HFFc6 (cell line): ENCODE measurements at regions not wholly inside any gene's neighbourhood (a gene's known extent, or its start where the extent isn't known, plus 50 kb on each side); places are given as distances from the start of the nearest gene placed in this dataset.

Experiments used
- DNase-seq: peaks from one replicate; pipeline ENCODE4 v3.0.0-alpha.2; 2018
- H3K27ac Mint-ChIP-seq: 2 replicates; pipeline ENCODE4 v1.8.0; 2020; ENCODE audit warnings: mild to moderate bottlenecking, mixed read lengths
- H3K27me3 Mint-ChIP-seq: 2 replicates; pipeline ENCODE4 v1.8.0; 2021; ENCODE audit warnings: mild to moderate bottlenecking, moderate library complexity, mixed read lengths; ENCODE audit not compliant: insufficient read depth
- H3K36me3 Mint-ChIP-seq: 2 replicates; pipeline ENCODE4 v1.8.0; 2021; ENCODE audit warnings: low read depth, mixed read lengths
- H3K4me1 Mint-ChIP-seq: 2 replicates; pipeline ENCODE4 v1.8.0; 2020; ENCODE audit warnings: low read depth, mixed read lengths
- H3K4me3 Mint-ChIP-seq: 2 replicates; pipeline ENCODE4 v1.8.0; 2020; ENCODE audit warnings: mild to moderate bottlenecking, moderate library complexity, mixed read lengths
- H3K9me3 Mint-ChIP-seq: 2 replicates; pipeline ENCODE4 v1.8.0; 2020; ENCODE audit warnings: mild to moderate bottlenecking, mixed read lengths
- TF ChIP-seq, protein P1 (sequence below): fragments of 200-600 bp; sonication (generic); IDR thresholded peaks from 2 replicates; pipeline ENCODE4 v1.5.0; 2021; ENCODE audit warnings: antibody characterized with exemption, mild to moderate bottlenecking

DNA sequence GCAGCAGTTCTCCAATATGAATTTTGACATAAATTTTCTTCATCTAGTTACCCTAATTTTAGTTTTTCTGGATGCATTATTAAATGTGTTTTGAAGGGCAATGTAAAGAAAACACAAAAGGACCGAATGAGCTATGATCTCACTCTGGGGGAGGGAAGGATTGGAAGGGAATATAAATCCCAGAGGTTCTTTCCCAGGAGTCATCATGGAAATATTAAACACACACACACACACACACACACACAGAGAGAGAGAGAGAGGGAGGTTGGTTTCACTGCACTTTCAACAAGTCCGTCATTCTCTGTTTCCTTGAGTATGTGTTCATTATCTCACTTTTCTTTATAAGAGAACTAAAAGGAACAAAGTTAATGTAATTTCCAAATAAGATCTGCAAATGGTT lies 70.7 kb upstream of the DCBLD2 start:
- Mint-ChIP-seq H3K27ac (peak overlapping the region; percentile 99), H3K4me1 (peaks cover 94% of the 10 kb centered on the region)
- peak; percentile 91 for DNase-seq

DNA sequence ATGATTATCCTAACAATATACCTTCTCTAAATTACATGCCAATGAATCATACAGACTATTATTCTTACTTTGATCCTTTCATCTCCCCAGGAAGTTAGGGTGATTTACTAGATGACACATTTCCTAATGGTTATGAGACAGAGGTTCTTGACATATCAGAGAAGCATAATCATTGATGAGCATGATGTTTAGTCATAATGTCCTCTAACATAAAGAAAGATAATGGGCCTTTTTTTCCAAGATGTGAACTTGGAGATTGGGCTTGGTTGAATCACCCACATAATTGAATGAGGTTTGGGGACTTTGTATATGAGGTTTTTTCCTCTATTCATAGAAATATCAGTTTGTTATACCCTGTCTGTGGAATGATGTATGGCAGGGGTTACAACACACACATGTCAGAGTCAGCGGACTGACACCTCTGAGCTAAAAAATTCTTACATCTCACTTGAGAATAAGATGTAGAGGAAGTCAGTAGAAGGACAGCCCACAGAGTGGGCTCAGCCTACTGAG lies 69.7 kb upstream of the DCBLD2 start:
- Mint-ChIP-seq H3K4me3 (peak overlapping the region; percentile 79), H3K4me1 (peaks cover 94% of the 10 kb centered on the region)

More for the DNA sequence above, 70.7 kb upstream of the DCBLD2 start:
- H3K9me3 Mint-ChIP-seq = peaks cover 16% of the 10 kb centered on the region
- peak overlapping the region; percentile 79 for H3K4me3 Mint-ChIP-seq
- peaks cover 2% of the 10 kb centered on the region; the same call in 1 of the 2 replicates for H3K27me3 Mint-ChIP-seq
- TF ChIP-seq, protein P1, sequence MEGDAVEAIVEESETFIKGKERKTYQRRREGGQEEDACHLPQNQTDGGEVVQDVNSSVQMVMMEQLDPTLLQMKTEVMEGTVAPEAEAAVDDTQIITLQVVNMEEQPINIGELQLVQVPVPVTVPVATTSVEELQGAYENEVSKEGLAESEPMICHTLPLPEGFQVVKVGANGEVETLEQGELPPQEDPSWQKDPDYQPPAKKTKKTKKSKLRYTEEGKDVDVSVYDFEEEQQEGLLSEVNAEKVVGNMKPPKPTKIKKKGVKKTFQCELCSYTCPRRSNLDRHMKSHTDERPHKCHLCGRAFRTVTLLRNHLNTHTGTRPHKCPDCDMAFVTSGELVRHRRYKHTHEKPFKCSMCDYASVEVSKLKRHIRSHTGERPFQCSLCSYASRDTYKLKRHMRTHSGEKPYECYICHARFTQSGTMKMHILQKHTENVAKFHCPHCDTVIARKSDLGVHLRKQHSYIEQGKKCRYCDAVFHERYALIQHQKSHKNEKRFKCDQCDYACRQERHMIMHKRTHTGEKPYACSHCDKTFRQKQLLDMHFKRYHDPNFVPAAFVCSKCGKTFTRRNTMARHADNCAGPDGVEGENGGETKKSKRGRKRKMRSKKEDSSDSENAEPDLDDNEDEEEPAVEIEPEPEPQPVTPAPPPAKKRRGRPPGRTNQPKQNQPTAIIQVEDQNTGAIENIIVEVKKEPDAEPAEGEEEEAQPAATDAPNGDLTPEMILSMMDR = no peak
- H3K36me3 Mint-ChIP-seq = peaks cover 38% of the 10 kb centered on the region

DNA sequence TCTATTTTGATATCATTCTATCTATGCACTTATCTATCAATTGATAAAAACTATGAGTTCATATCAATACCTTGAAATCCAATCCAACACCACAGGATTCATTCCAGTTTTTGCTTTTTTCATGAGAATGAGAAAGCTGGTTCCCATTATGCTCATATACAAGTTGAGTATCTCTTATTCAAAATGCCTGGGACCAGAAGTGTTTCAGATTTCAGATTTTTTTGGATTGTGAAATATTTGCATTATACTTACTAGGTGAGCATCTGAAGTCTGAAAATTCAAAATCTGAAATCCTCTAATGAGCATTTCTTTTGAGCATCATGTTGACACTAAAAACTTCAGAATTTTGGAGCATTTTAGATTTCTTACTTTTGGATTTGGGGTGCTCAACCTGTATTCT lies 67.8 kb upstream of the DCBLD2 start:
- no peak for DNase-seq
- peaks cover 76% of the 10 kb centered on the region for H3K4me1 Mint-ChIP-seq
- 0 out of 2 replicates have a peak, but pooled peaks cover 4% of the 10 kb centered on the region for H3K9me3 Mint-ChIP-seq
- TF ChIP-seq, protein P1 = no peak
- peaks cover 4% of the 10 kb centered on the region for H3K27me3 Mint-ChIP-seq
- no peak overlapping the region for H3K4me3 Mint-ChIP-seq
- H3K36me3 Mint-ChIP-seq = peaks cover 25% of the 10 kb centered on the region
- no peak overlapping the region for H3K27ac Mint-ChIP-seq

More for the DNA sequence above, 69.7 kb upstream of the DCBLD2 start:
- peaks cover 41% of the 10 kb centered on the region for H3K36me3 Mint-ChIP-seq
- peaks cover 16% of the 10 kb centered on the region for H3K9me3 Mint-ChIP-seq
- peak overlapping the region; percentile 99 for H3K27ac Mint-ChIP-seq
- DNase-seq = peak; percentile 89
- peaks cover 2% of the 10 kb centered on the region; the same call in 1 of the 2 replicates for H3K27me3 Mint-ChIP-seq
- TF ChIP-seq, protein P1 = peak; percentile 28; the same call in 1 of the 2 replicates

DNA sequence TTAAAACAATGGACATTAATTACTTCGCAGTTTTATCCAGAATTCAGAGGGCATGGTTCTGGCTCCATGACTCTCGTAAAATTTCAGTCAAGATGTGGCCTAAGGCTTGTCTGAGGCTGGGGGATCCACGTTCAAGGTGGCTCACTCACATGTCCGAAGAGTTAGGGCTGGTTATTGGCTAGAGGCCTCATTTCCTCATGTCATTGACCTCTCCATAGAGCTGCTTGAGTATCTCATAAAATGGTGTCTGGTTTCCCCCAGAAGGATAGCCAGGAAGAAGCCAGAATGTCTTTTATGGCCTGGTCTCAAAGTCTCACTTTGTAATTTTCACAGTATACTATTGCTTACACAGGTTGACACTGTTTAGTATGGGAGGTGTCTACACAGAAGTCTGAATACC lies 67.3 kb upstream of the DCBLD2 start:
- TF ChIP-seq, protein P1 = no peak
- Mint-ChIP-seq H3K27ac (no peak overlapping the region), H3K9me3 (0 out of 2 replicates have a peak, but pooled peaks cover 4% of the 10 kb centered on the region), H3K36me3 (peaks cover 24% of the 10 kb centered on the region), H3K4me1 (peaks cover 71% of the 10 kb centered on the region), H3K27me3 (peaks cover 4% of the 10 kb centered on the region), H3K4me3 (no peak overlapping the region)
- DNase-seq = no peak

DNA sequence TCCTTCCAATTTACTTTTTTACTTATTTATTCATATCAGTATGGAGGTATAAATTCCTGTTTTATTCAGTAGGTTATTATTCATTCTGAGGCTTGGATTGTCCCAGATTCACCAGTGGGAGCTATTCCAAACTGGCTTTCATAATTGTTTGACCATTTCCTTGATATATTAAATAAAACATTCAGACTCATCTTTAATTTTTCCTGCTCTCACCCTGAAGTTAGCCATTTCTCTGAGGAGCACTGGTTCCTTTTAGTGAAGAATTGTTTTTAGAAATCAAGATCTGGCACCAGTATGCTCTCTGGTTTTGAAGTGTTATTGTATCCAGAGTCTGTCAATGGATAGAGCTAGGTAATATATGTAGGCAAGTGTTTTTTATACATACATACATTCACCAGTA lies 66.9 kb upstream of the DCBLD2 start:
- peaks cover 68% of the 10 kb centered on the region for H3K4me1 Mint-ChIP-seq
- no peak overlapping the region for H3K27ac Mint-ChIP-seq
- no peak overlapping the region for H3K4me3 Mint-ChIP-seq
- peaks cover 4% of the 10 kb centered on the region for H3K27me3 Mint-ChIP-seq
- TF ChIP-seq, protein P1 = no peak
- peaks cover 24% of the 10 kb centered on the region for H3K36me3 Mint-ChIP-seq
- 0 out of 2 replicates have a peak, but pooled peaks cover 4% of the 10 kb centered on the region for H3K9me3 Mint-ChIP-seq
- DNase-seq = no peak
